ENCODE measurements at regions not wholly inside any gene's neighbourhood (a gene's known extent, or its start where the extent isn't known, plus 50 kb on each side); places are given as distances from the start of the nearest gene placed in this dataset.

DNA sequence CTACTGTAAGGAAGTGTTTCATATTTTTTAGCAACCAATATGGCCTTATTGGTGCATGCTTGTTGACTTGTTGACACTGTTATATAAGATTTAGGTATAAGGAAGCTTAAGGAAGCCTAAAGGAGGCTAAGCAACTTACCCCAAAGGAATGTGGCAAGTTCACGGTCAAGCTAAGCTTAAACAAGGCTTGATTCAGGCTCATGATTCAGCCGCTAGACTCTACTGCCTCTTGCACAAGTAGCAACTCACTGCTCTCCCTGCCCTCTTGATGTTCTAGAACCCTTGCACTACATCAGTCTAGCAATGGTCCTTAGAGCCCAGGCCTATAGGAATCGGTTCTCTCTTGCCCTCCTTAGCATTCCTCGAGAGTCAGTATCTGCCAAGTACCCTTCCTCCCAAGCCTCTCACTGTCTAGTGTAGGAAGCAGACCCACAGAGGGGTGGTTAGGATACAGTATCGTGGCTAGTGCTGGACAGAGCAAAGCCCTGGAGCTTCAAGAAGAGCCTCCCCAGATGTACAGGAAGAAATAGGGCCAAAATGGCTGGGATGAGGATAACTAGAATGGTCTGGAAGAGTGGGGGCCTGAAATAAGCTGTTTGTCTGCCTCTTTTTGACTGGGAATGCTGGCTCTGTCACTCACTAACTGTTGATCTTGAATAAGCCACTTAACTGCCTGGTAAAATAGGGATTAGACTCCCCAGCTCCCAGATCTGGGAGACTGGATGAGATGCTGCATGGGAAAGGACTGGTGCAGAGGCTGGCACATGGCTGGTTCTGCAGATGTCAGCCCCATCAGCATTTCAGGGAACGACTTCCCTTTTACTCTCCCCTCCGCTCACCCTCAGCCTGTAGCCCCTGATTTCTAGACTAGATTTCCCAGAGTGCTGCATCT is 122.2 kb downstream of the NAV1 start:
- no peak for DNase-seq

DNA sequence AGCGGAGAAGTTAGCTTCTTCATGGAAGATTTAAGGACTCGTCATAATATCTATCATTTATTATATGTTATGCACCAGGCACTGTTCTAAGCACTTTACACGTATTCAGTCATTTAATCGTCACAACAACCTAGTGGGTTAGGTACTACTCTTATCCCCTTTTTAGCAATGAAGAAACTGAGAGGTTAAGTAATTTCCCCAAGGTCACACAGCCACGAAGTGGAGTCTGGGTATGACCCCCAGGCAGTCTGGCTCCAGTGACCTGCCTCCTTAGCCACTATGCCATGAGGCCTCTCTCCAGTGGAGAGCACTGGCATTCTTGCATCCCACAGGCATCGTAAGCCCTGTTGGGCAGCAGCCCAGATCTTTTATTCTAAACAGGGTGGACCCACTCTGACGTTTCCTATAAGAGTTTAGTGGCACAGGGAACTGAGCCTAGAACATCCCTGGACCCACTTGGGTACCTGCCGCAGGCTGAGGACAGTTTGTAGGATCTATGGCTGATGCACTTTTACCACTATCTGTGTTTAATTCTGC is 123.0 kb downstream of the NAV1 start:
- DNase-seq, result no peak

DNA sequence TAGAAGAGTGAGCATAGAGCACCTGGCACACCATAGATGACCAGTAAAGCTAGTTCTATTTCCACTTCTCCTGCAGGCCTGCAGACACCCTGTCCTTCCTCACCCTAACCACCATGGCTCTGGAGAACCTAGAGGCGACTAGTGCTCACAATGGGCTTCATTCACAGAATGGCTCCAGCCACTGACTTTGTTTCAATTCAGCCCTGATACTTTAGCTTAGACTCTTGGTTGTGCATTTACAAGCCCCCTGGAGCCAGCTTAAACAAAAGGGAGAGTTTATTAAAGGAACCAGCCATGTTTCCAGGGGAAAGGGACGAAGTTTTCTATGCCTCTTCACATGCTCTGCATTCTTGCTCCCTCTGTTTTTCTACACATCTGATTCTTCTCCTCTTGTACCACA is 123.7 kb downstream of the NAV1 start:
- DNase-seq, result no peak

DNA sequence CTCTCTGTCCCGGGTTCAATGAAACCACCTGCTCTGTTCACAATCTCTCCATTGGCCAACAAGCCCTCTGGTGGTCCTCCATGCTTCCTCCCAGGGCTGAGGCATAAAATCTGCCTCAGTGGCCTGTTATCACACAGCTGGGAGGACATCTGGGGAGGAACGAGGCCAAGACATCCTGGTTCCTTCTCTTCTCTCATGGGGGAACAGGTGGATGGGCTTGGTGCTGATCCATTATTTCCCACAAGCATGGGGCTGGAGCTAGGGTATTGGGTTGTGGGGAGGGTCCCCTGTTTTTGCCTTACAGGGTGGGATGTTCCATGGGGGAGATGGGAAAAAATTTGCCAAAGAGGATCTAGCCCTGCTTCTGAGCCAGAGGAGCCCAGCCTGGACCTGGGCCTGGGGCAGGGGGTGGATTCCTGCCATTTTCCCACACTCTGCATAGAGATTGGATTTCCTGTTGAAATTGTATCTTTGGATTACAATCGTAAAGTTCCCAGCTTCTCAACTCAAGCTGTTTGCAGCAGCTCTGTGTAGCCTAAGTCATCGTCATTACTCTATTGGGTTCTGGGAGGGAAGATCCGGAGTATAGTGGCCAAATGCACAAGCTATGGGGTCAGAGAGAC is 124.7 kb downstream of the NAV1 start:
- no peak for DNase-seq

DNA sequence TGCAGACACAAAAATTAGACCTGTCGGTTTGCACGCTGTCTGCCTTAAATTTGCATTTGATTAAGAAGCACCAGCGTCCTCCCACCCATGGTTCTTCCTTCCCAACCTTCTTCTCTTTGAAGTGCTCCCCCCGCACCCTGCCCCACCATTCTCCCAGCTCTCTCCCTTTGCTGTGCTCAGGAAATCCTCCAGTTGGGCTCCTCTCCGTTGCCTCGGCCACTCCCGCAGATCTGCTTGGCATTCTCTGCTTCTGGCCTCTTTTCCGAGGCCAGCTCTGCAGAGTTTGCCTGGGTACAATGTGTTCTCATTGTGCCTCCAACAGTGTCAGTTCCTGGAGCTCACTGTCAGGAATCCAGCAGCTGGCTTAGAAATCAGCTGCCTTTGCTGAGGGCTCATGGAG is 126.1 kb downstream of the NAV1 start:
- DNase-seq, result no peak

DNA sequence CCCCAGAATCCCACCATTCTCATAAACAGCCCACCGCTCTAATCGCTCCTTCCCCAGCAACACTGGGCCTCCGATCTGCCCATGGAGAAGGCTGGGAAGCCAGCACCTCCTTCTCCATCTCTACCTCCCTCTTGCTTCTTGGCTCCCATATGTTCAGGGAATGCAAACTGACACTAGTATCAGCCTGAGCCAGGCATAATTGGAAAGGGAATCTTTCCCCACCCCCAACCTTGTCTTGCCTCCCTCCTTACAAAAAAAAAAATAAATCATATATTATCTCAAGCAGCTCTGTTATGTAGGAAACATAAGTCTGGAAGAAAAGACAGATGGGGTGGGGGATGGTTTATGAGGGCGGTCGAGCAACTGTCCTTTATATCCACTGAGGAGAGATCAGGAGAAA is 127.2 kb downstream of the NAV1 start:
- no peak for DNase-seq

DNA sequence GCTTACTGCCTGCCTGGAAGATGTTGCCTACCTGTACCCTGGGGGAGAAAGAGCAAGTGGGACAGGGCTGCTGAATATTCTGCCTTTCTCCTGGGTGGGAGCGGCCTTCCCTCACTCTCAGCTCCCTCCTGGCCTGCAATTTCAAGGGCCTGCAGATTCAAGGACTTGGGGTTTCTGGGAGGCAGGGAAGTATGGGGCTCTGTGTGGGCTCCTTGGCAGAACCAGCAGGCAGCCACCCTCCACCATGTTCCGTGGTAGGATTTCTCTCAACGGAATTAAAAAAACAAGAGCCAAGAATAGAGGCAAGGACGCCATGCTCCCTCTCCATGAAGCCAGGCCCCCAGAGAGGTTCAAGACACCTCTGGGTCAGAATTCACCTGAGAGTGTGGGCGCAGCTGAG is 127.7 kb downstream of the NAV1 start:
- no peak for DNase-seq

DNA sequence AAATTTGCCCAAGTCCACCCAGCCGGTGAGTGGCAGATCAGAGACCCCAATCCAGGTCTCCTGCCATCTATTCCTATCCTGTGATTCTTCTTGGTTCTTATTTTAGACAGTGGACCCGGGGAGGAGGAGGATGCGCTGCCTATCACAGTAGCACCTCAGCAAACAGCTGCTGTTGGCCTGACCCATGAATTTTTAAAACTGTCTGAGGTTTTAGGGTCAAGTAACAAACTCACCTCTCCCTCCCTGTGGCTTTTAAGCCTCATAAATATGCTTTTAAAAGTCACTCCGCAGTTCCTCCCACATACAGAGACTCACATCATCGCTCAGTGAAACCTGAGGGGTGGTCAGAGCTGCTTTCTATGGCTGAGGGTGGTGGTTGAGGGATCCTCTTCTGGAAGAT is 128.6 kb downstream of the NAV1 start:
- no peak for DNase-seq

DNA sequence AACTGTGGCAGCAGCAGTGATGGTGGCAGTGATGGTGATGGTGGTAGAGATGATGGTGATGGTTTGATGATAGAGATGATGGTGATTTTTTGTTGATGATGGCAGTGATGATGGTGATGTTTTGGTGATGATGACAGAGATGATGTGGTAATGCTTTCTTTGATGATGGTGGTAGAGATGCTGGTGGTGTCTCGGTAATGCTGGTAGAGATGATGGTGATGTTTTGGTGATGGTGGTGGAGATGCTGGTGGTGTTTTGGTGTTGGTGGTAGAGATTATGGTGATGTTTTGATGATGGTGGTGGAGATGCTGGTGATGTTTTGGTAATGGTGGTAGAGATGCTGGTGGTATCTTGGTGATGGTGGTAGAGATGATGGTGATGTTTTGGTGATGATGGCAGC is 131.6 kb downstream of the NAV1 start:
- DNase-seq, result no peak

DNA sequence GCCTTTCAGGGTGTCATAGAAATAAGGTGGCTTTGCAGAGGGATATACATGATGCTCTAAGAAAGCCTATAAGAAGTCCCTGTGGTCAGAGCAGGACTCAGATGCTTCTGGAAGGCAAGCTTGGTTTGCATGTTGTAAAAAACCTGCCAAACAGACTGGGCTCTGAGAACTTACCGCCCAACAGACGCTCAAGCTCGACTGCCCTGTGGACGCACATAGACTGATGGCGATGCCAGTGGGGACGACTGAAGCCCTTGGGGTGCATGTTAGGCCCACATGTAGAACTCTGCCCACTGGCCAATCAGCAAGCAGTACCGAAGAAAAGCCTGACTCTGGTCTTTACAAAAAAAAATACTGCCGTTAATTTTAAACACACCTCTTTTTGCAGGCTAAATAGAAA is 133.8 kb downstream of the NAV1 start:
- no peak for DNase-seq

DNA sequence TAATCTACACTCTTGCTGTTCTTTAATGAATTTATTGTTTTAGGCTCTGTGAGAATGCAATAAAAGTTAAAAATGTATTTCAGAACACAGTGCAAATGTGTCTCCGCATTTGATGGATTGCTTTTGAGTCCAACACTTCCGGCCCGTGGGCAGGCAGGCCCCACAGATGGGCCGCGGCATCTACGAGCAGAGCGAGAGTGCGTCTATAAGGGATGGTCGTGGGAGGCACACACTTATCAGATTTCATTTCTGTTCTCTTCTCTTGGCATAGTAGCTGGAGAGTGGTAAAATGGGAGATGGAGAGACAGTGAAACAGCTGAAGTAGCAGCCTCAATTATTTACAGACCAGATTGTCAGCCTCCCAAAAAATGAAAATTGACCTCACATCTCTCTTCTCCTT is 134.2 kb downstream of the NAV1 start:
- DNase-seq, result no peak

DNA sequence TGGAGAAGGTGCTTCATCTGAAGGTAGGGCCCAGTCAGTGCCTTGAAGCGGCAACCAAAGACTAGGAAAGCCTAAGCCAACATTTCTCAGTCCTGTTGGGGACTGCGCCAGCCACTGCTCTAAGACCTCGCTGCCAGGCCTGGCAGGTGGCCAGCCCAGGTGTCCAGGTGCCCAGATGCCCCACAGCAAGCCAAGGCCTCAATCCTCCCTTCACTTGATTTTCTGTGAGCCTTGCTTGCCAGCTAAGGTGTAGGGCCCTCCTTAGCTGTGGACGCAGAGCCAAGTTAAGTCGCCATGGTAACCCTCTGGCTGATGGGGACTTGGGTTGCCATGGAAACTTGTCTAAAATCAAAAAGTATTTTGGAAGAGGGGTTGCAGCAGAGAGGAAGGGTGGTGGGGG is 135.0 kb downstream of the NAV1 start:
- no peak for DNase-seq

DNA sequence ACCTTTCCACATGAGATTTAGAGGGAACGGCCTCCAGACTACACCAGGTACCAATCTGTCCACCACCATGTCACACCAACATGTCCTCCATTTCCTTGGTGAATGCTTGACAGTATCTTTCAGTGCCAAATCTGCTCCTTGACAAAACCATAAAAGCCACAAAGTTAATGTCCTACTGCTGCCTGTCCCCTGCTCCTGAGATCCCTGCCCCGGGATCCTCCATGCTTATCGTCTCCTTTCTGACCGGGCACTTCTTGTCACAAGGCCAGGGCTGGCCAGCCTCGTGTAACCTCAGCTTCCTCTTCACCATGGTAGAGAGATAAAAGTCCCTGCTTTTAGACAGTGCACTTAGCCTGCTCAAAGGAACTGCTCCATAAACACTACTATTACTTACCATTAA is 136.2 kb downstream of the NAV1 start:
- no peak for DNase-seq

DNA sequence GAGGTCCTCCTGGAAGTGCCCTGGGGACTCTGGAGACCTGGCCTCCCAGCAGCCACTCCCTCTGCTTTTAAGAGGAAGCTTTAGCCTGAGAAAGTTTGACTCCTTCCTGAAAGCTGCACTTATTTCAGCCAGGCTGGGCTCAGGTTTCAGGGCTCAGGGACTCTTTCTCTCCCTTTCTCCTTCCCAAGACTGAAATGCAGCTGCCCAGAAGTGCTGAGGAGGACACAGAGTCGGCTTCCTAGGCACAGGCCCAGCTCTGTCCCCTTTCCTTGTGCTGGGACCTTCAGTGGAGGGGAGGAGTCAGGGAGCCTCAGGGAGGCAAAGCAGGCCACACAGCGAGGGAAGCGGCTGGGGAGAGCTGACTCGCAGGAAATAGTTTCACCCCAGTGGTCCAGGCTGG is 137.3 kb downstream of the NAV1 start:
- no peak for DNase-seq

DNA sequence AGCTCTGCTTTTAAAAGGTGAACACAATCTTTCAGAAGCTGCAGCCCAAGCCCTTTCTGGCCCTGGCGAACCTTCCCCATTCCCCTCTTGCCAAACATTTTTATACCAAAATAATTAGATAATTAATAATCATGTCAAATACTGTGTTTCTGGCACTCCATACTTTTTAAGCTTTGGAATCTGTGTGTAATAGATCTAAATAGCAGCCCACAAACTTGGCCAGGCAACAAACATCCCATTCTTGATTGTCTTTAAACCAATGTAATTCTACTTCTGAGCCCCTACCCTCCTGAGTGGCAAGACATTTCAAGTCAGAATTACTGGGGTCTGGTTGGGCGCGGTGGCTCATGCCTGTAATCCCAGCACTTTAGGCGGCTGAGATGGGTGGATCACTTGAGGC is 137.7 kb downstream of the NAV1 start:
- no peak for DNase-seq

DNA sequence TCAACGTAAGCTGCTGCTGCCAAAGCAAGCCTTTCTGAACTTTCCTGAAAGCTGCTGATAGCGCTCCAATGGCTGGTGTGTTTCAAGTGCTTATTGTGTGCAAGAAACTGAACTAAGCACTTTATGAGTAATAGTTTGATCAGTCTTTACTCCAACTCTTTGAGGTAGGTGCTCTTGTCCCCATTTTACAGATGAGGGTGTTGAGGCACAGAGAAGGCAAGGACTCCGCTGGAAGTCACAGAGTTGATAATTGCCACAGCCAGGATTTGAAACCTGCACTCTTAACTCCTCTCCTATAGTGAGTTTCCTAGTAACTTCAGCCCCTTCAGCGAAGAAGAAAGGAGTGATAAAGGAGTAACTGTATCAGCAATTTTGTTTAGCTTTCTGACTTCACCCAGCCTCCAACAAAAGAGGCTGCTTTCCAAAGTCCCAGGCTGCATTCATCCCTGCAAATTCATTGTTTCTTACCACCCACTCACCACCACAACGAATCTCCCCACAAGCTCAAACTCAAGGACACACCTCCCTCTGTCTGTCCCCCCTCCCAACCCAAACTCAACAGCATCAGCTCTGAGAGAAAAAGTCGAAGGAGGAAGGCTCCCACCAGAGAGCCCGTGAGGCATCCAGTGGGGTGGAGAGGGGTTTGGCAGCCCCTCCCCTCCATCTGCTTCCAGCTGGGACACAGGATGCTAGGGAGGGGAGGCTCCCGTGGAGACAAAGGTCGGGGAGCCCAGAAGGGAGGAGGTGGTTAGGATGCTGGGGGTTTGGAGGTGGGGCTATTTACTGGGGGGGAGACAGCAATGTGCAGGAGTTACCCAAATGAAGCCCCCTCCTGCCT is 139.6 kb downstream of the NAV1 start:
- DNase-seq, result no peak

DNA sequence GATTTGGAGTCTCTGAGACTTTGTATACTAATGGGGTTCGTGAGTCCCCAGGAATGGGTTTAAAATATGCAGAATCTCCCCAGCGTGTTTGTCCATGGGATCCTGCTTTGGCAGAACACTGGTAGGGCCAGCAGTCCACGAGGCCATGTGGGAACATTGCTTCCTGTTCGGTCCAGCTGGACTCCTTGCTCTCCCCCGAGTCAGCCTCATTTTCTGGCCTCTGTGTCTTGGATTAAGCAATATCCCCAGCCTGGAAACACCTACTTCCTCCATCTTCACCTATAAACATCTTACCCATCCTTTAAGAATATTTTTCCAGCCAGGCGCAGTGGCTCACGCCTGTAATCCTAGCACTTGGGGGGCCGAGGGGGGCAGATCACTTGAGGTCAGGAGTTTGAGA is 142.4 kb downstream of the NAV1 start:
- DNase-seq, result no peak

DNA sequence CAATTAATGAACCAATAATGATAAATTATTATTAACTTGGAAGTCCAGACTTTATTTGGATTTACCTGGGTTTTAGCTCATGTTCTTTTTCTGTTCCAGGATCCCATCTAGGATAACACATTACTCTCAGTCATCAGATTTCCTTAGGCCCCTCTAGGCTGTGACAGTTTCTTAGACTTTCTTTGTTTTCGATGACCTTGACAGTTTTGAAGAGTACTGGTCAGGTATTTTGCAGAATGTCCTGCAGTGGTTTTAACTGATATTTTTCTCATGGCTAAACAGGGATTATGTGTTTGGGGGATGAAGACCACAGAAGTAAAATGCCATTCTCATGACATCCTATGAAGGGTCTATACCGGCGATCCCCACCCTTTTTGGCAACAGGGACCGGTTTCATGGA is 144.0 kb downstream of the NAV1 start:
- no peak for DNase-seq

DNA sequence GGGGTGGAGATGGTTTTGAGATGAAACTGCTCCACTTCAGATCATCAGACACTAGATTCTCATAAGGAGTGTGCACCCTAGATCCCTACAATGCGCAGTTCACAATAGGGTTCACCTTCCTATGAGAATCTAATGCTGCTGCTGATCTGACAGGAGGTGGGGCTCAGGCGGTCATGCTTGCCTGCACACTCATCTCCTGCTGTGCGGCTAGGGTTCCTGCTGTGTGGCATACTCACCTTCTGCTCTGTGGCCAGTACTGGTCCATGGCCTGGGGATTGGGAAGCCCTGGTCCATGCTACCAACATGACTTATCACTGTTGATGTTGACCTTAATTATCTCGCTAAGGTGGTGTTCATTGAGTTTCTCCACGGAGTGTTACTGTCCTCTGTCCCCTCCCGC is 144.5 kb downstream of the NAV1 start:
- no peak for DNase-seq

DNA sequence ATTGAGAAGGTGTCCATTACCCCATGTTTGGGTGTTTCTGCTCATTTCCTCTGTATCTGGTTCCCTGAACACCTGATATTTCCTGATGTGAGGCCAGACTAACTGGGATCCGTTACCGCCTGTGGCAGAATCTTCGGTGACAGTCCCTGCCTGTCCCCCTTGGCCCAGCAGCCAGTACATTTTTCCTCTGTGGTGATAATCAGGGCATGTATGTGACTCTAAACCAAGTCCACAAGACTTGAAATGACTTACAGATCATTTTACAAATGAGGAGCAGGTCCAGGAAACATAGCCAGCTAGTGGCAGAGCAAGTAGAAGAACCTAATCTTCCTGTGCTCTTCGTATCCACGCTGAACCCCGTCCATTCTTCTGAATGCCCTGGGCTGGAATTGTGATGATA is 143.5 kb upstream of the IPO9 start:
- DNase-seq, result no peak

DNA sequence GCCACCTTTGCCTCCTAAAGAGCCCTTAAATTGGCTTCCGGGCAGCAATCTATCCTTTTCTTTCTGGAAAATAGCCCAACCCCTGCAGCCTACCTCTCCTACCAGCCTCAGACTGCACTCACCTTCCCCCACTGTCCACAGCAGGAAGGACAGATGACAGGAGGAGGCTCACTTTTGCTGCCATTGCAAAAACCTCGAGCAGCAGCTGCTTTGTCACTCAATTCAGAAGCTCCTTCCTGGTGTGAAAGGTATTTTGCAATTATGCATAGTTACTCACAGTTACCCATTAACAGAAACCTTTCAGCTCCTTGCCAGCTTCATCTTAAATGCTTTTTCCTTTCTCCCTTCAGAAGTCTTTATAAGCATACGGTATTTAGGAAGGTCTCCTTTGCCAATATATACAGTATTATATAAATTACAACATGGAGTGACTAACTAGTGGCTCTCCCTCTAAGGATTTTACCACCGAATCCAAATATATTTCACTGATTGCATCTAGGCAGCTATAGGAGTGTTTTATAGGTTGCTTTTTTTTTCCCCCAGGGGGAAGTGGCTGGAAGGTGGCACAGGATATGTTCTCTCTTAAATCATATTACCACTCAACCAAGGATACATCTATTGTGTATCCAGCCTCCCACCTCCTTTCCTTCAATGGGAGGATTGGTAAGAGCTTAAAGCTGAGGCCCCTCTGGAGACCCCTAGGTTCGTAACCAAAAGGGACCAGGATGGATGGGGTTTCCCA is 142.1 kb upstream of the IPO9 start:
- DNase-seq, result no peak

DNA sequence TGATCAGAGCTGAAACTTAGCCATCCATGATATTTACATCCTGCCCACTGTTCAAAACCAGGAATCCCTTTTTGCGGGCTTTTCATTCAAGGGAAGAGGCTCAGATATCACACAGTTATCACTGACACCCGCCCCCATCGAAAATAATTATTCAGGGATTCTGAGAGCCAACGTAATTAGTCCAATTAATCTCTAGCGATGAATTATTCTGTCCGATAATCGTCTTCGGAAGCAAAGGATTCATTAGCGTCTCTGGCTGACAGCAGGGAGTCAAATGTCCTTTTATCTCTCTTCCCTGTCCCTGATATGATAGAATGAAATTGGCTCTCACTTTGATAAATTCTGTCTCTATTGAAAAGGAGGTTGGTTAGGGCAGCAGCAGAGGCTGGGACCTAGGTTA is 140.4 kb upstream of the IPO9 start:
- DNase-seq, result no peak

DNA sequence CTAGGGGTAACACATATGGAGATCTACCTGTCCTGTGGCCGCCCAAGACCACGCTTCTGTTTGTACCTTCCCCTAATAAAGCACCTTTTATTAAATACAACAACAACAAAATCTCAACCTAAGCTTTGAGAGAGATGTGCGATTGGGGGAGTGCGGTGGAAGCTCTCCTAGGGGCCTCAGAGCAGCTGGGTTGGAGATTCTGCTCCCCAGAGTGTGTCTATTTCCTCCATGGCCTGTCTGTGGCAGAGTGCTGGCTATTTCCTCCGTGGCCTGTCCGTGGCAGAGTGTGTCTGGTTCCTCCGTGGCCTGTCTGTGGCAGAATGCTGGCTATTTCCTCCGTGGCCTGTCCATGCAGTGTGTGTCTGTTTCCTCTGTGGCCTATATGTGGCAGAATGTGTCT is 139.3 kb upstream of the IPO9 start:
- DNase-seq, result no peak
